IMR-90 (cell line): ENCODE measurements at regions not wholly inside any gene's neighbourhood (a gene's known extent, or its start where the extent isn't known, plus 50 kb on each side); places are given as distances from the start of the nearest gene placed in this dataset.

ENCODE experiments used
- ATAC-seq: fragments of 200-7000 bp; cut with Tn5 transposase; 2 replicates; pipeline ENCODE4 v1.9.1; 2020; ENCODE audit warnings: low read depth, mild to moderate bottlenecking, moderate library complexity
- BruUV-seq: library from RNA; stranded (reverse); fragments of 400-500 nt; replicated peaks from 2 replicates; lab custom pipeline; 2021; lab: Mats Ljungman, UMichigan
- CTCF ChIA-PET: fragments of 300-600 bp; formaldehyde crosslinking; extraction: SDS; loops from one replicate; lab custom pipeline; 2021; ENCODE audit warnings: antibody characterized with exemption; lab: Yijun Ruan, JAX
- POLR2A ChIA-PET: fragments of 300-600 bp; sonication (Branson Sonifier 250); formaldehyde crosslinking; loops from one replicate; lab custom pipeline; 2022; ENCODE audit warnings: antibody characterized with exemption; ENCODE audit not compliant: unreplicated experiment; lab: Charles Lee
- DNase-seq: peaks from one replicate; pipeline ENCODE4 v3.0.0; 2013
- H2AFZ ChIP-seq: replicated peaks from 2 replicates; pipeline ENCODE3; 2013; ENCODE audit warnings: low read length, mild to moderate bottlenecking; ENCODE audit not compliant: poor library complexity
- H2AK5ac ChIP-seq: 2 replicates; pipeline ENCODE4 v1.6.1; 2013; ENCODE audit warnings: low read depth, low read length, inconsistent platforms
- H2AK9ac ChIP-seq: replicated peaks from 2 replicates; pipeline ENCODE3; 2013; ENCODE audit warnings: mild to moderate bottlenecking, low read depth, low read length, moderate library complexity; ENCODE audit not compliant: poor library complexity
- H2BK120ac ChIP-seq: 2 replicates; pipeline ENCODE4 v1.6.1; 2013; ENCODE audit warnings: low read depth, low read length, inconsistent platforms
- H2BK15ac ChIP-seq: 3 replicates; pipeline ENCODE4 v1.6.1; 2013; ENCODE audit warnings: low read depth, low read length, inconsistent platforms
- H2BK20ac ChIP-seq: 2 replicates; pipeline ENCODE4 v1.6.1; 2013; ENCODE audit warnings: low read depth, mild to moderate bottlenecking, inconsistent platforms, low read length, moderate library complexity
- H2BK5ac ChIP-seq: 2 replicates; pipeline ENCODE4 v1.6.1; 2013; ENCODE audit warnings: mild to moderate bottlenecking, low read depth, low read length, inconsistent platforms; ENCODE audit not compliant: poor library complexity, severe bottlenecking
- H3K14ac ChIP-seq: replicated peaks from 2 replicates; pipeline ENCODE4 v1.6.1; 2013; ENCODE audit warnings: low read depth, low read length, inconsistent platforms
- H3K18ac ChIP-seq: 2 replicates; pipeline ENCODE4 v1.6.1; 2013; ENCODE audit warnings: low read depth, low read length, control low read depth
- H3K23ac ChIP-seq: 2 replicates; pipeline ENCODE4 v1.6.1; 2013; ENCODE audit warnings: low read depth, low read length, inconsistent platforms
- H3K27ac ChIP-seq: 2 replicates; pipeline ENCODE4 v1.5.1; 2013; ENCODE audit warnings: mild to moderate bottlenecking, control low read depth, low read length; ENCODE audit not compliant: insufficient read depth
- H3K27me3 ChIP-seq: 2 replicates; pipeline ENCODE4 v1.6.1; 2013; ENCODE audit warnings: low read length; ENCODE audit not compliant: control insufficient read depth, insufficient read depth
- H3K36me3 ChIP-seq: 2 replicates; pipeline ENCODE4 v1.6.1; 2013; ENCODE audit warnings: low read length, mixed read lengths; ENCODE audit not compliant: control insufficient read depth, insufficient read depth
- H3K4ac ChIP-seq: 2 replicates; pipeline ENCODE4 v1.6.1; 2013; ENCODE audit warnings: low read depth, low read length, inconsistent platforms
- H3K4me1 ChIP-seq: 2 replicates; pipeline ENCODE4 v1.6.1; 2013; ENCODE audit warnings: low read length, mixed read lengths; ENCODE audit not compliant: control insufficient read depth, insufficient read depth
- H3K4me2 ChIP-seq: 2 replicates; pipeline ENCODE4 v1.6.1; 2013; ENCODE audit warnings: low read depth, mild to moderate bottlenecking, control low read depth, low read length, moderate library complexity
- H3K4me3 ChIP-seq: 2 replicates; pipeline ENCODE4 v1.5.1; 2013; ENCODE audit warnings: low read depth, mild to moderate bottlenecking, control low read depth, low read length, moderate library complexity; ENCODE audit not compliant: insufficient read depth
- H3K56ac ChIP-seq: 2 replicates; pipeline ENCODE4 v1.6.1; 2013; ENCODE audit warnings: low read length, inconsistent platforms; ENCODE audit not compliant: insufficient read depth; ENCODE audit errors: extremely low read depth
- H3K79me1 ChIP-seq, 2 experiments: 2 replicates each; pipeline ENCODE4 v1.6.1; 2013; ENCODE audit warnings: low read length in 2 of 2, inconsistent platforms in 1 of 2, low read depth in 1 of 2
- H3K9ac ChIP-seq: 2 replicates; pipeline ENCODE4 v1.6.1; 2013; ENCODE audit warnings: low read depth, low read length, control low read depth
- H3K9me1 ChIP-seq: 2 replicates; pipeline ENCODE4 v1.6.1; 2013; ENCODE audit warnings: low read length, inconsistent platforms; ENCODE audit not compliant: insufficient read depth
- H3K9me3 ChIP-seq: 2 replicates; pipeline ENCODE4 v1.6.1; 2013; ENCODE audit warnings: low read length; ENCODE audit not compliant: control insufficient read depth, insufficient read depth
- H4K20me1 ChIP-seq: 2 replicates; pipeline ENCODE4 v1.6.1; 2013; ENCODE audit warnings: low read length, inconsistent platforms; ENCODE audit not compliant: insufficient read depth
- H4K5ac ChIP-seq: 2 replicates; pipeline ENCODE4 v1.6.1; 2013; ENCODE audit warnings: mild to moderate bottlenecking, low read depth, low read length, control low read depth
- H4K8ac ChIP-seq, 2 experiments: 2 replicates each; pipeline ENCODE4 v1.6.1; 2013; ENCODE audit warnings: low read depth in 2 of 2, low read length in 2 of 2, control low read depth in 1 of 2, inconsistent platforms in 1 of 2
- H4K91ac ChIP-seq: 2 replicates; pipeline ENCODE4 v1.6.1; 2013; ENCODE audit warnings: low read depth, low read length, inconsistent platforms; ENCODE audit not compliant: insufficient read depth
- CEBPB ChIP-seq: IDR thresholded peaks from 2 replicates; pipeline ENCODE4 v1.6.1; 2012; ENCODE audit warnings: low read depth, low read length, improper control_type of control experiment
- MAFK ChIP-seq: IDR thresholded peaks from 2 replicates; pipeline ENCODE4 v1.6.1; 2012; ENCODE audit warnings: low read depth, low read length, improper control_type of control experiment
- MAZ ChIP-seq: IDR thresholded peaks from 2 replicates; pipeline ENCODE4 v1.6.1; 2012; ENCODE audit warnings: low read depth, mild to moderate bottlenecking, low read length, improper control_type of control experiment, moderate library complexity, borderline replicate concordance
- WGBS, 2 experiments: methylation state at CpG; one replicate each; pipeline versions ENCODE4 v1.1.5 to v1.1.7; 2013; ENCODE audit warnings: missing lambda C conversion rate in 2 of 2; ENCODE audit not compliant: insufficient read length in 1 of 2; ENCODE audit errors: extremely low coverage in 2 of 2; 5-methylcytosine and 5-hydroxymethylcytosine counted together
- dilution Hi-C: fragments of 300-500 bp; cut with HindIII; formaldehyde crosslinking; loops from one replicate; pipeline ENCODE4 v1.14.3; 2018; ENCODE audit warnings: low sequenced_read_pairs; ENCODE audit not compliant: unreplicated experiment
- in situ Hi-C: fragments of 300-500 bp; cut with MboI; formaldehyde crosslinking; loops from 3 replicates; pipeline ENCODE4 v1.14.3; 2019; ENCODE audit warnings: low sequenced_read_pairs, inconsistent platforms, mixed read lengths
- intact Hi-C: fragments of 100-400 bp; cut with micrococcal nuclease; formaldehyde crosslinking; loops from 2 replicates; pipeline ENCODE4 v1.10.0; 2022

- TF ChIP-seq MAZ (no peak), CEBPB (peak; percentile 98), MAFK (peak; percentile 96)
- Histone ChIP-seq H3K4me1 (peaks cover 13% of the 10 kb centered on the region), H2AK5ac (peak overlapping the region; percentile 98), H3K9me3 (no peaks in the 10 kb centered on the region), H2BK20ac (peak overlapping the region; percentile 100), H3K4ac (peak overlapping the region; percentile 97), H2BK120ac (peak overlapping the region; percentile 98), H4K5ac (peak overlapping the region; percentile 95), H3K9ac (peak overlapping the region; percentile 57; the same call in 1 of the 2 replicates), H2BK15ac (peak overlapping the region; percentile 97), H4K8ac (peak overlapping the region; percentile 76 to 94), H3K79me1 (no peaks in the 10 kb centered on the region), H3K4me3 (no peak overlapping the region), H4K91ac (peak overlapping the region; percentile 95), H3K56ac (peak overlapping the region; percentile 76; the same call in 1 of the 2 replicates), H3K27me3 (no peaks in the 10 kb centered on the region), H2AK9ac (peak overlapping the region; percentile 88), H3K27ac (peak overlapping the region; percentile 100), H2BK5ac (peak overlapping the region; percentile 94), H3K36me3 (no peaks in the 10 kb centered on the region), H3K23ac (peak overlapping the region; percentile 92), H4K20me1 (no peaks in the 10 kb centered on the region), H3K4me2 (peak overlapping the region; percentile 76), H3K14ac (peak overlapping the region; percentile 92), H2AFZ (no peak overlapping the region), H3K18ac (peak overlapping the region; percentile 98), H3K9me1 (peaks cover 8% of the 10 kb centered on the region; the same call in 1 of the 2 replicates)
- in situ Hi-C loops = no loop called here
- intact Hi-C loops = loop anchor here (5.0 kb wide), 1 partner anchor 1059 kb away; the partner anchor contains the start of gene VCAN
- POLR2A ChIA-PET = no interaction called here
- dilution Hi-C loops = no loop called here
- no TSS peak for BruUV-seq
- ATAC-seq (peak; percentile 86), DNase-seq (peak; percentile 83)
- CTCF ChIA-PET = interaction anchor here (0.9 kb wide), 1 partner anchor 24 kb away, joined by 4 read pairs; no protein-coding TSS in a partner anchor
- 83% methylated on average over 1 of the region's 7 CpGs; no CpG with 5 or more reads in 1 of the 2 experiments for WGBS, 2 experiments
These were observed 135.3 kb upstream of the RPS23 start for GRCh38 chr5:82413302-82414040.
